ENCODE measurements at regions not wholly inside any gene's neighbourhood (a gene's known extent, or its start where the extent isn't known, plus 50 kb on each side); places are given as distances from the start of the nearest gene placed in this dataset.

DNA sequence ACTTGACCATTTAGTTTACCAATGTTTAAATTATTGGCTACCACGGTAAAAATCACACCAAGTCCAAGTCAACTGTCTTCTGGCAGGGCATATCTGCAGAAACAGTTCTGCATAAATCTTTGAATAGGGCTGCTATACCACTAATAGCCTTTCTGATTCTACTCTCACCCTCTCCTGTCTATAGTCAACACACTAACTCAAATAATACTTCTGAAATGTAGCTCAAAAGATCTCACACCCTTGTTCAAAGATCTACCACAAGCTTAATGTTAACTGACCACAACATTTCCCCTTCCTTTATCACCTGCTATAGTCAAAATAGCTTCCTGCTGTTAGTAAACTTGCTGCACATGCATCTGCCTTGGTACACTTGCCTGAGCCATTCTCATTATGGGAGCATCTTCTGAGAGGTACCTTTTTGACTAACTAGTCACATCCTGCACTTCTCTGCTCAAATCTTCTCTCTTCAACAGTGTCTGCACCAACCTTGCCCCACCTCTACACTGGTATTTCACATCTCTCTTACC lies 319.4 kb downstream of the CDH10 start:
- Mint-ChIP-seq H3K9me3 (peaks cover 22% of the 10 kb centered on the region), H3K36me3 (no peaks in the 10 kb centered on the region), H3K4me3 (no peak overlapping the region), H3K4me1 (no peaks in the 10 kb centered on the region), H3K27me3 (no peaks in the 10 kb centered on the region), H3K27ac (no peak overlapping the region)
- CTCF ChIA-PET = no interaction called here
- no peak for DNase-seq

- H3K36me3 Mint-ChIP-seq = no peaks in the 10 kb centered on the region
- H3K27me3 Mint-ChIP-seq = no peaks in the 10 kb centered on the region
- H3K4me1 Mint-ChIP-seq = no peaks in the 10 kb centered on the region
- no peak overlapping the region for H3K4me3 Mint-ChIP-seq
- H3K27ac Mint-ChIP-seq = no peak overlapping the region
- peaks cover 23% of the 10 kb centered on the region for H3K9me3 Mint-ChIP-seq
- no peak for DNase-seq
- CTCF ChIA-PET = no interaction called here
Observed at GRCh38 chr5:24331531-24331930, 313.2 kb downstream of the CDH10 start.

DNA sequence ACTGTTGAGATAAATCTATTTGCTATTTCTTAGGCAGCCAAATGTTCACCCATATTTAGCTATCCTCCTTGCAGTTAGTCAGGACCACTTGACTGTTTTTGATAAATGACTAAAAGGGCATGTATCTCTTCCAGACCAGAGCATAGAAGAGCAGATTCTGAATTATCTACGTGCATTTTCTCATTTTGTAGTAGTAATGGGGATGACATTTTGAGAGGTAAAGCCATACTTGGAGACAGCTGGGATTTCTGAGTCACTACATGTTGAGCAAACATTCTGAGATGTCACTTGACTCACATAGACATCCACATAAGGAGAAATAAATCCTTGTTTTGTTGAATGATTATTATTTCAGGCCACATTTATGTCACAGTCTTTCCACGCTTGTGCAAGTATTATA lies 297.6 kb downstream of the CDH10 start:
- Mint-ChIP-seq H3K36me3 (no peaks in the 10 kb centered on the region), H3K27ac (no peak overlapping the region), H3K9me3 (peaks cover 15% of the 10 kb centered on the region), H3K4me1 (no peaks in the 10 kb centered on the region), H3K27me3 (no peaks in the 10 kb centered on the region), H3K4me3 (no peak overlapping the region)
- CTCF ChIA-PET = no interaction called here
- no peak for DNase-seq

DNA sequence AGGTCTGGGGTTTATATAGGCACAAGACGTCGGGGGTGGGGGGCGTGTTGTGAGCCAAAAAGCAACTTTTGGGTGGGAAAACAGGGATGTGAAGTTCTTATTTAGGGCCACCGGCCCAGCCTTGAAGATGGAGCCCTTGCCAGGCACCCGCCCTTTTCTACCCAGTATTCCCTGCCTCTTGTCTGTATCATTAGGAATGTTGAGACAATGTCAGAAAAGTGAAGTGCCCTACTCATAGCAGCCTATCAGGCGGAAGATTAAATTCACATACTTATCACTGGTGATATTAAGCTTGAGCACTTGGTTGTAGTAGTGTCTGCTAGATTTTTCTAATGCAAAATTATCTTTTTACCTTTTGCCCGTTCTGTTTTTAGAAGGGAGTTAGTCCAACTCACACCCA lies 293.5 kb downstream of the CDH10 start:
- no peak for DNase-seq
- no peaks in the 10 kb centered on the region for H3K27me3 Mint-ChIP-seq
- H3K27ac Mint-ChIP-seq = no peak overlapping the region
- no peaks in the 10 kb centered on the region for H3K36me3 Mint-ChIP-seq
- no peak overlapping the region for H3K4me3 Mint-ChIP-seq
- no peaks in the 10 kb centered on the region for H3K4me1 Mint-ChIP-seq
- CTCF ChIA-PET = no interaction called here
- peaks cover 14% of the 10 kb centered on the region for H3K9me3 Mint-ChIP-seq

DNA sequence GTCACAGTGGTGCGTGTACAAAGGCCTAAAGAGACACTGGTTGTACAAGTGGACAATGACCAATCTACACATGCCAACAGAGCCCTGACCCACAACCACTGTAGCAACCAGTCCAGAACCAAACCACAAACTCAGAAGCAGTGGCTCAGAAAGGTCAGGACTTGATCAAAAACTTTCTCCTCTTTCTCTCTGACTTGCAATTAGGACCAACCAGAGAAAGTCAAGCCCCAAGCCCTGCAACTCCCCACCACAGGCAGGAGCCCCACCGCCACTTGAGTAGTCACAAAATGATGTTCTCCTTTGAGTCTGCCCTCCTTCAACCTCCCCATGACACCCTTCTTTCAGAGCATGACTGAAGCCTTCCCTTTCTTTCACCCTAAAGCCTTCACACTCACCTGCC lies 291.8 kb downstream of the CDH10 start:
- DNase-seq = no peak
- no peaks in the 10 kb centered on the region for H3K4me1 Mint-ChIP-seq
- H3K27ac Mint-ChIP-seq = no peak overlapping the region
- CTCF ChIA-PET = no interaction called here
- no peaks in the 10 kb centered on the region for H3K36me3 Mint-ChIP-seq
- H3K27me3 Mint-ChIP-seq = no peaks in the 10 kb centered on the region
- no peak overlapping the region for H3K4me3 Mint-ChIP-seq
- peaks cover 6% of the 10 kb centered on the region for H3K9me3 Mint-ChIP-seq

DNA sequence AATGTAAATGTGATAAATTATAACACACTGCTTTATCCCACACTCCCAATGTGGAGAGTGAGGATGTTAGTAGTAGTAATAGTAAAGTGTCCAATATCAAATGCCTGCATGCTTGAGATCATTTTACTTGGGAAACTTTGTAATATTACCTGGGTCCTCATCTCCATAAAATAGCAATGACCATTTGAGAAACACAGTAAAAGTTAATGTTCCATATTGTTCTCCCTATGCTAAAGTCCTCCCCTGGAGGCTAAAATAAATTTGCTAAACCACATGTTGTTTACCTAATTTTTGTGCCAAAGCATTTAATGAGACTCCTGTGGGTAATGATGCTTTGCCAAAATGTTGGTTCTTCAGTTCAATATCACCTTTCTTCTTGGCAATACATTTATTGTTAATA lies 291.2 kb downstream of the CDH10 start:
- Mint-ChIP-seq H3K4me1 (no peaks in the 10 kb centered on the region), H3K36me3 (no peaks in the 10 kb centered on the region), H3K9me3 (peaks cover 6% of the 10 kb centered on the region), H3K27ac (no peak overlapping the region), H3K27me3 (no peaks in the 10 kb centered on the region), H3K4me3 (no peak overlapping the region)
- DNase-seq = no peak
- CTCF ChIA-PET = no interaction called here

DNA sequence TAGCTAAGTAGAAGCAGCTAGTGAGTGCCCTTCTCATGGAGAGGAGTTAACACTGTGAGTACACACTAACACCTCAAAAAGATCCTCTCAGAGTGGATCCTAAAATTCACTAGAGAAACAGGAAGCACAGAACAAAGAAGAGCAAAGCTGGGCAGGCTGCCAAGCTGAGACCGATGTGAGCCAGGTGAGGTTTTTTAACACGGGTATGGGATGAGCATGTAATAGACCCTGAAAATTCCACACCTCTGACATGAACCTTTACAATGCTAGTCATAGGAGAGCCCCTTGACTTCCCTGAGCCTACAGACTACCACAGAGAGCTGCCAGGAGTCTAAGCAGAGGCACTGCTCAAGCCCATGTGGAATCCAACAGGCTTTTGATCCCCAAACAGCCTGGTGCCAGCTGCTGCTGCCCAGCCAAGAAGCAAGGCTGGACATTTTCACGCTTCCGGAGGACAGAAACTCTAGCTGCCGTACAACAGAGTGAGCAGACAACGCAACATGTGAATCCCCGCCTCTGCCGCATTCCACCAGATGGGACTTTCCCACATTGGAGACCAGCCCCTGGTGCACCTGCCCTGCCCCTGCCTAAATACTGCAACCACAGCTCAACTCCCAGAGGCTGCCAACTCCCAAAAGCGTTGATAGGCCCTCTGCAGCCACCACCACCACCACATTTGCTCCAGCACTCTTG lies 280.8 kb downstream of the CDH10 start:
- DNase-seq = no peak
- Mint-ChIP-seq H3K27me3 (no peaks in the 10 kb centered on the region), H3K9me3 (peaks cover 22% of the 10 kb centered on the region), H3K27ac (no peak overlapping the region), H3K4me1 (no peaks in the 10 kb centered on the region), H3K4me3 (no peak overlapping the region), H3K36me3 (no peaks in the 10 kb centered on the region)
- CTCF ChIA-PET = no interaction called here

- Mint-ChIP-seq H3K4me1 (no peaks in the 10 kb centered on the region), H3K4me3 (no peak overlapping the region), H3K27ac (no peak overlapping the region), H3K36me3 (no peaks in the 10 kb centered on the region), H3K9me3 (peaks cover 22% of the 10 kb centered on the region), H3K27me3 (no peaks in the 10 kb centered on the region)
- CTCF ChIA-PET = no interaction called here
- no peak for DNase-seq
Observed at GRCh38 chr5:24364711-24365110, 280.1 kb downstream of the CDH10 start.

DNA sequence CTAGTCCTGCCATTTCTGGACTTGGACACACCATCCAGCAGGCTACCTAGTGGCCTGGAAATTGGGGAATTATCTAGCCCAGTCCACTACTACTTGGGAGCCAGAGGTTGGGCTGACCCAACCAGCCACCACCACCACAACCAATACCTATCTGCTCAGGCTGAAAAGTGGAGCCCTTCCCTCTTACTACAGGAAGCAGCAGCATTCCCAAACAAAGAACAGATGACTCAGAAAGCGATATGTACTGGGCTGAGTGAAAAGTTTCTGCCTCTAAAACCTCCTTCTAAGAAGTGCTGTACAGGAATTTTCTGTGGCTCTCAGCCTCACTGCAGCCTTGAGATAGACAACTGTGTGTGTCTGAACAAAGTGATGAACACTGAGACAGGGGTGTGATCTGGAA lies 279.4 kb downstream of the CDH10 start:
- CTCF ChIA-PET = no interaction called here
- no peaks in the 10 kb centered on the region for H3K27me3 Mint-ChIP-seq
- DNase-seq = no peak
- no peak overlapping the region for H3K27ac Mint-ChIP-seq
- H3K36me3 Mint-ChIP-seq = no peaks in the 10 kb centered on the region
- no peak overlapping the region for H3K4me3 Mint-ChIP-seq
- H3K4me1 Mint-ChIP-seq = no peaks in the 10 kb centered on the region
- H3K9me3 Mint-ChIP-seq = peaks cover 20% of the 10 kb centered on the region

- Mint-ChIP-seq H3K9me3 (peaks cover 13% of the 10 kb centered on the region), H3K27ac (no peak overlapping the region), H3K27me3 (no peaks in the 10 kb centered on the region), H3K36me3 (no peaks in the 10 kb centered on the region), H3K4me3 (no peak overlapping the region), H3K4me1 (no peaks in the 10 kb centered on the region)
- no peak for DNase-seq
- CTCF ChIA-PET = no interaction called here
Observed at GRCh38 chr5:24367216-24367615, 277.6 kb downstream of the CDH10 start.

- CTCF ChIA-PET = no interaction called here
- H3K27ac Mint-ChIP-seq = no peak overlapping the region
- H3K4me3 Mint-ChIP-seq = no peak overlapping the region
- DNase-seq = no peak
- H3K36me3 Mint-ChIP-seq = no peaks in the 10 kb centered on the region
- H3K9me3 Mint-ChIP-seq = peaks cover 12% of the 10 kb centered on the region
- H3K27me3 Mint-ChIP-seq = no peaks in the 10 kb centered on the region
- no peaks in the 10 kb centered on the region for H3K4me1 Mint-ChIP-seq
Observed at GRCh38 chr5:24368115-24368514, 276.7 kb downstream of the CDH10 start.

- CTCF ChIA-PET = no interaction called here
- Mint-ChIP-seq H3K4me3 (no peak overlapping the region), H3K27me3 (no peaks in the 10 kb centered on the region), H3K9me3 (peaks cover 4% of the 10 kb centered on the region), H3K36me3 (no peaks in the 10 kb centered on the region), H3K4me1 (no peaks in the 10 kb centered on the region), H3K27ac (no peak overlapping the region)
- DNase-seq = no peak
Observed at GRCh38 chr5:24376210-24376609, 268.6 kb downstream of the CDH10 start.

DNA sequence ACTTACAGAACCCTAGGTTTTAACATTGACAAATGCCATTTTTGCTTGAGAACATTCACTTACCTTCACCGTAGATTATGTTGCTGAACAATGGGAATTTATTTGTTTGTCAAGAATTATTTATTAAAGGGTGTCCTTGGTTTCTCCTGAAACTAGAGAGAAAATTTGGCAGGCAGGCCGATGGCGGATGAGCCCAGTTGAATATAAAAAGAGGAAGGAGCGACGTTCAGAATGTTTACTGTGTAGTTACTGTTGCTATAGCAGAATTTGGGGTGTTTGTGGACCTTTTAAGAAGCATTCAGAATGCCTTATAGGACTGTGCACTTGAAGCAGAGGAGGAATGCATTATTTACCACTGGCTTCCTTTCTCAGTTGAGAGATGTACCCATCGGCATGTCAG lies 268.2 kb downstream of the CDH10 start:
- CTCF ChIA-PET = no interaction called here

DNA sequence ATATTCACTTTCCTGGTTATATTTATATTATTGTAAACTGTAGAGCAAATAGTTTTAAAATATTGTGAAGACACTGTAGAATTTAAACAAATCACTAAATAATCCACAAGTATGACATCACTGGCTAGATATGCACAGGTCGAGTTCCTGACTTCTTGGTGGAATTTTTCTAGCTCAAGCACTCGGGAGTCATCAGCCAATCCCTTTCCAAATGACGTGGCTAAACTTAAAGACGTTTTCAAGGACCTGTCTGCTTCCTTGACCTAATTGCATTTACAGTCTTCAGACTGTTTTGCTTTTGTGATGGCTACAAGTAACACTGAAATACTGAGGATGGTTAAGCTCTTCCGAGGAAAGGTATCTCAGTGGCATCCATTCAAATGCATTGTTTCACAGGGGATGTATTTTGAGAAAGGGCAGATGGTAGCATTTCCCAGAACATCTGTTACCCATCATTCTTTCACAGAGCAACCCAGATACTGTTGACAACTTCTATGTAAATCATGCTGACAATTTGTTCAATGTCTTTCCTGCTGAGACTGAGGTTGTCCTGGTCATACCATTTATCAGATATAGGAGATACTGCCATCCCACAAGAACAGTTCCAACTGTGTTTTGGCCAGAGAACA lies 262.8 kb downstream of the CDH10 start:
- Mint-ChIP-seq H3K4me3 (no peak overlapping the region), H3K9me3 (peaks cover 2% of the 10 kb centered on the region), H3K36me3 (no peaks in the 10 kb centered on the region), H3K27me3 (no peaks in the 10 kb centered on the region), H3K4me1 (no peaks in the 10 kb centered on the region), H3K27ac (no peak overlapping the region)
- DNase-seq = no peak
- CTCF ChIA-PET = no interaction called here

More for the DNA sequence above, 268.2 kb downstream of the CDH10 start:
- no peak for DNase-seq
- H3K27me3 Mint-ChIP-seq = no peaks in the 10 kb centered on the region
- H3K4me1 Mint-ChIP-seq = no peaks in the 10 kb centered on the region
- H3K27ac Mint-ChIP-seq = no peak overlapping the region
- peaks cover 4% of the 10 kb centered on the region for H3K9me3 Mint-ChIP-seq
- no peaks in the 10 kb centered on the region for H3K36me3 Mint-ChIP-seq
- no peak overlapping the region for H3K4me3 Mint-ChIP-seq

DNA sequence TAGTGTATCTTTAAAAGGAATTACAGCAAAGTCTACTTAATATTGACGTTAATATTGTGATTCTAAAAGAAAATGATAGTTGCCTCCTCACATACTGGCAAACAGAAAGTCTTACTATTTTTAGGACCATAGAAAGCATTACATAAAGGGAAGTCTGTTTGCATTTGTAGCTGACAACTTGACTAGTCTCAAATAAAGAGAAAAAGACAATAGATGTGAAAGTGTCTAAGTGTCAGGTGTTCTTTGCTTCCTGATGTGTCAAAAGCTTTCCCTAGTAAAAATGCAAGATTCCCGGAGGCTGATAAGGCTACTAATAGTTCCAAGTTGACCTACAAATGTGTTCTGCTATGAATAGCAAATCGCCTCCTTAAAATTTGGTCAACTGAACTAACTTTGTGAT lies 259.7 kb downstream of the CDH10 start:
- CTCF ChIA-PET = interaction anchor here (0.7 kb wide), 1 partner anchor 8 kb away, joined by 3 read pairs; no protein-coding TSS in a partner anchor
- no peaks in the 10 kb centered on the region for H3K4me1 Mint-ChIP-seq
- no peak overlapping the region for H3K4me3 Mint-ChIP-seq
- H3K27ac Mint-ChIP-seq = no peak overlapping the region
- DNase-seq = no peak
- H3K27me3 Mint-ChIP-seq = no peaks in the 10 kb centered on the region
- no peaks in the 10 kb centered on the region for H3K36me3 Mint-ChIP-seq
- H3K9me3 Mint-ChIP-seq = peaks cover 12% of the 10 kb centered on the region

All from activated naive CD4-positive, alpha-beta T cell treated with anti-CD3 and anti-CD28 coated beads, Interleukin-2, amount 10 ng/mL, durations not matched to agents 7 days and 5 days (primary cell).